Hepatocyte (in vitro differentiated cells): ENCODE measurements at regions not wholly inside any gene's neighbourhood (a gene's known extent, or its start where the extent isn't known, plus 50 kb on each side); places are given as distances from the start of the nearest gene placed in this dataset.

Experiments
- CTCF ChIP-seq: fragments of 200-600 bp; sonication (generic); IDR thresholded peaks from 2 replicates; pipeline ENCODE4 v1.5.1; 2016; ENCODE audit warnings: antibody characterized with exemption, mild to moderate bottlenecking; ENCODE audit not compliant: poor library complexity
- EZH2 ChIP-seq: fragments of 200-600 bp; sonication (generic); IDR thresholded peaks from 2 replicates; pipeline ENCODE4 v1.6.1; 2016; ENCODE audit warnings: antibody characterized with exemption, mild to moderate bottlenecking, borderline replicate concordance

DNA sequence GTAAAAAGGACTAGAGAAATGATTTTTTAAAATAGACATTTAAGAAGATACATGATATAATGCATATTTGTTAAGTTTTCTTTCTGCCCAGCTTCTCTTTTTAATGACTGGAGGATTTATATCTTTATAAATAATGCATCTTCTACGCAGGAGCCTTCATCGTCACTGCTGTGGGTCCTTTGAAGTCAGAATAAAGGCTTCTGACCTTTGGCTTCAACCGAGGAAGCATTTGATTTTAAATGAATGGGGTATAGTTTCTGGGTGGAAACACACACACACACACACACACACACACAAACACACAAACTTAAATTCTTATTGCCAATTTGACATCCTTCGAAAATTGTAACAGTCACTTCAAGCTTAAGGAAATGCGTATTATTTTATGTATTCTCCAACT is 690.9 kb downstream of the BRINP3 start:
- TF ChIP-seq CTCF (no peak), EZH2 (no peak)
